ENCODE measurements at regions not wholly inside any gene's neighbourhood (a gene's known extent, or its start where the extent isn't known, plus 50 kb on each side); places are given as distances from the start of the nearest gene placed in this dataset.

DNA sequence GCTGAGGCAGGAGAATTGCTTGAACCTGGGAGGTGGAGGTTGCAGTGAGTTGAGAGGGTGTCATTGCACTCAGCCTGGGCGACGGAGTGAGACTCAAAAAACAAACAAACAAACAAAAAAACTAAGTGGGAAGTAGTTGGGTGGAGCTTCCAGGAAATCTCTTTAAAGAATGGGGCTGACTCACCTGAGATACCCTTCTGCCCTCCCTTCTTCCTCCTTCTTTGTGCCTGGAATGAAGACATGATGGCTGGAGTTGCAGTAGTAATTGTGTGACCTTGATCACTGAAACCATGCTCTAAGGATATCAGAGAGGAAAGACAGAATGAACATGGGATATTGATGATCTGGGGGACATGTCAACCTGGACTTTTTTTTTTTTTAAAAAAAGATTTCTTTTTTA lies 87.6 kb upstream of the MED13L start:
- H3K27me3 ChIP-seq (replicated peaks in 1 of 4; ENCODE audit: control extremely low read depth in 1 of 4, control insufficient read depth in 3 of 4, insufficient read depth in 4 of 4, low read length in 3 of 4): no peaks in the 10 kb centered on the region
- H3K4me2 ChIP-seq (replicated peaks; ENCODE audit: low read depth, low read length, poor library complexity, severe bottlenecking): no peak overlapping the region
- no peaks in the 10 kb centered on the region for H4K20me1 ChIP-seq (ENCODE audit: control insufficient read depth, insufficient read depth, low read length, poor library complexity, severe bottlenecking)
- intact Hi-C loops (cut with micrococcal nuclease): no loop called here
- H3K9ac ChIP-seq (ENCODE audit: low read length): no peak overlapping the region
- H3K36me3 ChIP-seq (replicated peaks in 1 of 2; ENCODE audit: control extremely low read depth in 1 of 2, control insufficient read depth in 1 of 2, extremely low read depth in 1 of 2, insufficient read depth in 2 of 2, low read length in 1 of 2): no peaks in the 10 kb centered on the region
- TF ChIP-seq EZH2 (IDR thresholded peaks at IDR 0.05; ENCODE audit: borderline replicate concordance, insufficient read depth, low read depth, low read length, poor library complexity, severe bottlenecking): no peak
- TF ChIP-seq, protein P1, sequence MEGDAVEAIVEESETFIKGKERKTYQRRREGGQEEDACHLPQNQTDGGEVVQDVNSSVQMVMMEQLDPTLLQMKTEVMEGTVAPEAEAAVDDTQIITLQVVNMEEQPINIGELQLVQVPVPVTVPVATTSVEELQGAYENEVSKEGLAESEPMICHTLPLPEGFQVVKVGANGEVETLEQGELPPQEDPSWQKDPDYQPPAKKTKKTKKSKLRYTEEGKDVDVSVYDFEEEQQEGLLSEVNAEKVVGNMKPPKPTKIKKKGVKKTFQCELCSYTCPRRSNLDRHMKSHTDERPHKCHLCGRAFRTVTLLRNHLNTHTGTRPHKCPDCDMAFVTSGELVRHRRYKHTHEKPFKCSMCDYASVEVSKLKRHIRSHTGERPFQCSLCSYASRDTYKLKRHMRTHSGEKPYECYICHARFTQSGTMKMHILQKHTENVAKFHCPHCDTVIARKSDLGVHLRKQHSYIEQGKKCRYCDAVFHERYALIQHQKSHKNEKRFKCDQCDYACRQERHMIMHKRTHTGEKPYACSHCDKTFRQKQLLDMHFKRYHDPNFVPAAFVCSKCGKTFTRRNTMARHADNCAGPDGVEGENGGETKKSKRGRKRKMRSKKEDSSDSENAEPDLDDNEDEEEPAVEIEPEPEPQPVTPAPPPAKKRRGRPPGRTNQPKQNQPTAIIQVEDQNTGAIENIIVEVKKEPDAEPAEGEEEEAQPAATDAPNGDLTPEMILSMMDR (IDR thresholded peaks at IDR 0.05): no peak
- ChIA-PET CTCF (interaction anchor here (0.6 kb wide), 1 partner anchor 220 kb away, joined by 4 read pairs; no protein-coding TSS in a partner anchor), POLR2A (no interaction called here)
- Mint-ChIP-seq H3K4me1 (peaks cover 21% of the 10 kb centered on the region), H3K27ac (no peak overlapping the region), H3K9me3 (ENCODE audit: insufficient read depth) (no peaks in the 10 kb centered on the region), H3K27me3 (no peaks in the 10 kb centered on the region), H3K4me3 (no peak overlapping the region)
- no CpG with 5 or more reads among the region's 2 CpGs for WGBS (ENCODE audit: insufficient coverage)
- DNase-seq (no peak), ATAC-seq (ENCODE audit: low read depth) (no peak)
- H2AFZ ChIP-seq (ENCODE audit: insufficient read depth, low read depth, low read length, poor library complexity, severe bottlenecking): no peak overlapping the region
- H3K4me1 ChIP-seq (ENCODE audit: control insufficient read depth in 2 of 2, insufficient read depth in 2 of 2, low read length in 2 of 2): peaks cover 14% of the 10 kb centered on the region in 2 donors
- no peak overlapping the region for H3K27ac ChIP-seq (ENCODE audit: low read length in 2 of 2)
- H3K4me3 ChIP-seq (ENCODE audit: control extremely low read depth in 1 of 5, extremely low read depth in 1 of 5, insufficient read depth in 1 of 5, low read depth in 2 of 5, low read length in 4 of 5): no peak overlapping the region
- no peaks in the 10 kb centered on the region for H3K79me2 ChIP-seq (ENCODE audit: control insufficient read depth, insufficient read depth, low read length)
- no peaks in the 10 kb centered on the region for H3K9me3 ChIP-seq (ENCODE audit: control extremely low read depth in 1 of 3, control insufficient read depth in 2 of 3, insufficient read depth in 1 of 3, low read length in 2 of 3)

DNA sequence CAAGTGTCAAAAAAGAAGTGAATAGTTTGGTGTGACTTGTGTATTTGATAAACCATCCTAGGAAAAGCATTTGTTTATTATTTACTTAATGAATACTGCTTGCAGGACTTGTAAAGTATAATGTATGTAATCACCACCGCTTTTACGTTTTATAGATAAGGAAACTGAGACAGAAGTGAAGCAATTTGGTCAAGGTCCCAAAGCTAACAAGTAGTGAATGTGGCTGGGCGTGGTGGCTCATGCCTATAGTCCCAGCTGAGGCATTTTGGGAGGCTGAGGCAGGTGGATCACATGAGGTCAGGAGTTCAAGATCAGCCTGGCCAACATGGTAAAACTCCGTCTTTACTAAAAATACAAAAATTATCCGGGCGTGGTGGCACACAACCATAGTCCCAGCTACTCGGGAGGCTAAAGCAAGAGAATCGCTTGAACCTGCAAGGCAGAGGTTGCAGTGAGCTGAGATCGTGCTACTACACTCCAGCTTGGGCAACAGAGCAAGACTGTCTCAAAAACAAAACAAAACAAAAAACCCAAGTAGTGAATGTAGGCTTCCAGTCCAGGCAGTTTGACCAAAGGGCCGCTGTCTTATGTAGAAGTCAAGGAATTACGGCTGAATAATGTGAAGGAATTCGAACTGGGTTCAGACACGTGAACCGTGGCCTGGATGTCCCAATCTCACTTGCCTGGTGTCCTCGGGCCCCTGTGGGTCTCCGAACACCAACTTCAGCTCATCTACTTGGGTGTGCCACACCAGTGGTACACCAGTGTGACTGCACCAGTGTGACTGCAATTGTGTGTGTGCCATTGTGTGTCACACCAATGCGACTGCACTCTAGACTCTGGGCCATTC lies 88.3 kb upstream of the MED13L start:
- Mint-ChIP-seq H3K4me3 (no peak overlapping the region), H3K27ac (no peak overlapping the region), H3K4me1 (peaks cover 16% of the 10 kb centered on the region), H3K27me3 (no peaks in the 10 kb centered on the region), H3K9me3 (ENCODE audit: insufficient read depth) (no peaks in the 10 kb centered on the region)
- Histone ChIP-seq H3K27me3 (replicated peaks in 1 of 4; ENCODE audit: control extremely low read depth in 1 of 4, control insufficient read depth in 3 of 4, insufficient read depth in 4 of 4, low read length in 3 of 4) (no peaks in the 10 kb centered on the region), H3K36me3 (replicated peaks in 1 of 2; ENCODE audit: control extremely low read depth in 1 of 2, control insufficient read depth in 1 of 2, extremely low read depth in 1 of 2, insufficient read depth in 2 of 2, low read length in 1 of 2) (no peaks in the 10 kb centered on the region), H2AFZ (ENCODE audit: insufficient read depth, low read depth, low read length, poor library complexity, severe bottlenecking) (no peak overlapping the region), H3K4me2 (replicated peaks; ENCODE audit: low read depth, low read length, poor library complexity, severe bottlenecking) (no peak overlapping the region), H4K20me1 (ENCODE audit: control insufficient read depth, insufficient read depth, low read length, poor library complexity, severe bottlenecking) (no peaks in the 10 kb centered on the region), H3K9ac (ENCODE audit: low read length) (no peak overlapping the region), H3K9me3 (ENCODE audit: control extremely low read depth in 1 of 3, control insufficient read depth in 2 of 3, insufficient read depth in 1 of 3, low read length in 2 of 3) (peaks cover 0 to 3% (median 0%) of the 10 kb centered on the region in 3 donors), H3K4me3 (ENCODE audit: control extremely low read depth in 1 of 5, extremely low read depth in 1 of 5, insufficient read depth in 1 of 5, low read depth in 2 of 5, low read length in 4 of 5) (no peak overlapping the region), H3K4me1 (ENCODE audit: control insufficient read depth in 2 of 2, insufficient read depth in 2 of 2, low read length in 2 of 2) (peaks cover 9% of the 10 kb centered on the region in 2 donors), H3K27ac (ENCODE audit: low read length in 2 of 2) (no peak overlapping the region), H3K79me2 (ENCODE audit: control insufficient read depth, insufficient read depth, low read length) (no peaks in the 10 kb centered on the region)
- no peak for ATAC-seq (ENCODE audit: low read depth)
- intact Hi-C loops (cut with micrococcal nuclease): no loop called here
- no peak for TF ChIP-seq EZH2 (IDR thresholded peaks at IDR 0.05; ENCODE audit: borderline replicate concordance, insufficient read depth, low read depth, low read length, poor library complexity, severe bottlenecking)
- TF ChIP-seq, protein P1 (IDR thresholded peaks at IDR 0.05): no peak
- DNase-seq: no peak
- 97% methylated on average over 14 of the region's 17 CpGs for WGBS (ENCODE audit: insufficient coverage)
- ChIA-PET POLR2A (no interaction called here), CTCF (no interaction called here)

All from B cell (primary cell).